PC-3 (cell line): ENCODE measurements at regions not wholly inside any gene's neighbourhood (a gene's known extent, or its start where the extent isn't known, plus 50 kb on each side); places are given as distances from the start of the nearest gene placed in this dataset.

Experiments
- CTCF ChIP-seq: fragments of 300-600 bp; sonication (generic); conservative IDR thresholded peaks from 2 replicates; pipeline ENCODE4 v1.5.1; 2017; ENCODE audit warnings: antibody characterized with exemption, low read depth, mild to moderate bottlenecking, low read length
- EZH2 ChIP-seq: fragments of 300-600 bp; sonication (generic); IDR thresholded peaks from one replicate; pipeline ENCODE4 v1.6.1; 2017; ENCODE audit warnings: antibody characterized with exemption, mild to moderate bottlenecking, low read length; ENCODE audit not compliant: unreplicated experiment

GRCh38 chr1:4161366-4162006, 261.4 kb upstream of the C1orf174 start:
- TF ChIP-seq CTCF (no peak), EZH2 (no peak)
